GM12891 (cell line): ENCODE measurements at regions not wholly inside any gene's neighbourhood (a gene's known extent, or its start where the extent isn't known, plus 50 kb on each side); places are given as distances from the start of the nearest gene placed in this dataset.

Experiments
- POLR2A ChIP-seq: IDR thresholded peaks from 2 replicates; pipeline ENCODE4 v1.6.1; 2011; ENCODE audit warnings: low read depth, low read length, control low read depth
- POLR2AphosphoS5 ChIP-seq: IDR thresholded peaks from 2 replicates; pipeline ENCODE4 v1.6.1; 2011; ENCODE audit warnings: low read depth, low read length, control low read depth
- POU2F2 ChIP-seq: IDR thresholded peaks from 2 replicates; pipeline ENCODE4 v1.6.1; 2011; ENCODE audit warnings: low read depth, mild to moderate bottlenecking, control low read depth, low read length, moderate library complexity

GRCh38 chr21:39022466-39022862 lies 160.8 kb downstream of the PSMG1 start:
- TF ChIP-seq POLR2AphosphoS5 (no peak), POU2F2 (no peak), POLR2A (no peak)
